ENCODE measurements at regions not wholly inside any gene's neighbourhood (a gene's known extent, or its start where the extent isn't known, plus 50 kb on each side); places are given as distances from the start of the nearest gene placed in this dataset.

- H3K4me1 ChIP-seq, result no peaks in the 10 kb centered on the region
- H3K27me3 Mint-ChIP-seq (ENCODE audit: insufficient read depth, unreplicated experiment), result peaks cover 5% of the 10 kb centered on the region
- no peaks in the 10 kb centered on the region for H3K36me3 ChIP-seq (ENCODE audit: control insufficient read depth, insufficient read depth, low read length)
- H3K9me3 ChIP-seq, result peaks cover 17% of the 10 kb centered on the region
- POLR2A ChIA-PET, result no interaction called here
- CTCF ChIA-PET, result no interaction called here
- no peak for DNase-seq
- H3K4me1 Mint-ChIP-seq (ENCODE audit: low read depth, unreplicated experiment), result no peaks in the 10 kb centered on the region
- no peak overlapping the region for H3K4me3 Mint-ChIP-seq (ENCODE audit: unreplicated experiment)
- intact Hi-C loops (cut with micrococcal nuclease; ENCODE audit: unreplicated experiment), result no loop called here
- H3K4me3 ChIP-seq (ENCODE audit: low read depth, low read length), result no peak overlapping the region
- no peaks in the 10 kb centered on the region for H3K27me3 ChIP-seq (replicated peaks; ENCODE audit: control insufficient read depth, insufficient read depth, low read length)
- H3K27ac Mint-ChIP-seq (ENCODE audit: unreplicated experiment), result no peak overlapping the region
- no peaks in the 10 kb centered on the region for H3K36me3 Mint-ChIP-seq (ENCODE audit: insufficient read depth, unreplicated experiment)
- no peak for TF ChIP-seq CTCF (IDR thresholded peaks at IDR 0.05; ENCODE audit: insufficient read depth in 1 of 2, low read depth in 1 of 2, low read length in 1 of 2, severe bottlenecking in 1 of 2, unreplicated experiment in 1 of 2)
- H3K9me3 Mint-ChIP-seq (ENCODE audit: unreplicated experiment), result peaks cover 15% of the 10 kb centered on the region
- BruUV-seq (replicated peaks), result no TSS peak
These were observed 322.1 kb upstream of the RNF32 start for GRCh38 chr7:156318426-156318825.

- BruUV-seq (replicated peaks), result no TSS peak
- intact Hi-C loops (cut with micrococcal nuclease; ENCODE audit: unreplicated experiment), result no loop called here
- POLR2A ChIA-PET, result no interaction called here
These were observed 331.5 kb upstream of the RNF32 start for GRCh38 chr7:156309016-156309620.

GRCh38 chr7:156307193-156307592 is 333.4 kb upstream of the RNF32 start:
- Histone ChIP-seq H3K9me3 (no peaks in the 10 kb centered on the region; the same call in 1 of the 2 replicates), H3K4me3 (ENCODE audit: low read depth, low read length) (no peak overlapping the region), H3K36me3 (ENCODE audit: control insufficient read depth, insufficient read depth, low read length) (no peaks in the 10 kb centered on the region), H3K4me1 (no peaks in the 10 kb centered on the region), H3K27me3 (replicated peaks; ENCODE audit: control insufficient read depth, insufficient read depth, low read length) (no peaks in the 10 kb centered on the region)
- no peaks in the 10 kb centered on the region for H3K27me3 Mint-ChIP-seq (ENCODE audit: insufficient read depth, unreplicated experiment)
- no TSS peak for BruUV-seq (replicated peaks)
- no peak overlapping the region for H3K4me3 Mint-ChIP-seq (ENCODE audit: unreplicated experiment)
- ChIA-PET POLR2A (no interaction called here), CTCF (no interaction called here)
- intact Hi-C loops (cut with micrococcal nuclease; ENCODE audit: unreplicated experiment), result no loop called here
- H3K9me3 Mint-ChIP-seq (ENCODE audit: unreplicated experiment), result no peaks in the 10 kb centered on the region
- no peak for TF ChIP-seq CTCF (IDR thresholded peaks at IDR 0.05; ENCODE audit: insufficient read depth in 1 of 2, low read depth in 1 of 2, low read length in 1 of 2, severe bottlenecking in 1 of 2, unreplicated experiment in 1 of 2)
- no peak for DNase-seq
- peaks cover 4% of the 10 kb centered on the region for H3K4me1 Mint-ChIP-seq (ENCODE audit: low read depth, unreplicated experiment)
- H3K36me3 Mint-ChIP-seq (ENCODE audit: insufficient read depth, unreplicated experiment), result no peaks in the 10 kb centered on the region
- no peak overlapping the region for H3K27ac Mint-ChIP-seq (ENCODE audit: unreplicated experiment)

More at GRCh38 chr7:156309016-156309620, 331.5 kb upstream of the RNF32 start:
- Mint-ChIP-seq H3K4me1 (ENCODE audit: low read depth, unreplicated experiment) (peaks cover 4% of the 10 kb centered on the region), H3K9me3 (ENCODE audit: unreplicated experiment) (no peaks in the 10 kb centered on the region), H3K4me3 (ENCODE audit: unreplicated experiment) (no peak overlapping the region), H3K27ac (ENCODE audit: unreplicated experiment) (no peak overlapping the region), H3K36me3 (ENCODE audit: insufficient read depth, unreplicated experiment) (no peaks in the 10 kb centered on the region), H3K27me3 (ENCODE audit: insufficient read depth, unreplicated experiment) (peaks cover 6% of the 10 kb centered on the region)
- H3K36me3 ChIP-seq (ENCODE audit: control insufficient read depth, insufficient read depth, low read length), result no peaks in the 10 kb centered on the region
- no peaks in the 10 kb centered on the region for H3K4me1 ChIP-seq
- no peaks in the 10 kb centered on the region for H3K27me3 ChIP-seq (replicated peaks; ENCODE audit: control insufficient read depth, insufficient read depth, low read length)
- H3K9me3 ChIP-seq, result no peaks in the 10 kb centered on the region; the same call in 1 of the 2 replicates
- no peak for TF ChIP-seq CTCF (IDR thresholded peaks at IDR 0.05; ENCODE audit: insufficient read depth in 1 of 2, low read depth in 1 of 2, low read length in 1 of 2, severe bottlenecking in 1 of 2, unreplicated experiment in 1 of 2)
- H3K4me3 ChIP-seq (ENCODE audit: low read depth, low read length), result no peak overlapping the region
- CTCF ChIA-PET, result no interaction called here
- no peak for DNase-seq
